CD14-positive monocyte (primary cell): ENCODE measurements at regions not wholly inside any gene's neighbourhood (a gene's known extent, or its start where the extent isn't known, plus 50 kb on each side); places are given as distances from the start of the nearest gene placed in this dataset.

ENCODE experiments used
- DNase-seq, 3 donors: peaks; one replicate each; pipeline ENCODE4 v3.0.0-alpha.2; 2011 to 2022
- H2AFZ ChIP-seq: 2 replicates; pipeline ENCODE4 v1.6.0; 2012; ENCODE audit warnings: mild to moderate bottlenecking, low read depth, low read length, inconsistent platforms; ENCODE audit not compliant: insufficient read depth, poor library complexity, severe bottlenecking
- H3K27ac ChIP-seq, 2 donors: 1 replicate in 1 of 2; 2 replicates in 1 of 2; pipeline ENCODE4 v1.5.1; 2012 to 2013; ENCODE audit warnings: low read length in 2 of 2, control low read depth in 1 of 2, inconsistent platforms in 1 of 2, low read depth in 1 of 2, mild to moderate bottlenecking in 1 of 2
- H3K27me3 ChIP-seq, 2 donors: one replicate each; pipeline versions ENCODE4 v1.6.0 to v1.6.1; 2011 to 2013; ENCODE audit warnings: low read length in 2 of 2; ENCODE audit not compliant: control insufficient read depth in 2 of 2, insufficient read depth in 2 of 2
- H3K36me3 ChIP-seq, 2 donors: replicated peaks in 1 of 2; 1 replicate in 1 of 2; 2 replicates in 1 of 2; pipeline versions ENCODE4 v1.5.1 to v1.6.1; 2012 to 2013; ENCODE audit warnings: low read length in 2 of 2, control low read depth in 1 of 2, inconsistent platforms in 1 of 2, mild to moderate bottlenecking in 1 of 2; ENCODE audit not compliant: insufficient read depth in 2 of 2, control insufficient read depth in 1 of 2
- H3K4me1 ChIP-seq, 2 donors: 1 replicate in 1 of 2; 2 replicates in 1 of 2; pipeline versions ENCODE4 v1.5.1 to v1.6.1; 2012 to 2013; ENCODE audit warnings: low read length in 2 of 2, control low read depth in 1 of 2, inconsistent platforms in 1 of 2, mild to moderate bottlenecking in 1 of 2, moderate library complexity in 1 of 2; ENCODE audit not compliant: insufficient read depth in 2 of 2, control insufficient read depth in 1 of 2
- H3K4me2 ChIP-seq: replicated peaks from 2 replicates; pipeline ENCODE3; 2012; ENCODE audit warnings: low read length, moderate library complexity, mild to moderate bottlenecking; ENCODE audit not compliant: poor library complexity, severe bottlenecking; ENCODE audit errors: extremely low read depth
- H3K4me3 ChIP-seq, 3 experiments: fragments of 200-600 bp in 1 of 3; sonication (generic) in 1 of 3; replicated peaks in 1 of 3; 1 replicate in 2 of 3; 2 replicates in 1 of 3; pipeline ENCODE4 v1.5.1; 2011 to 2013; ENCODE audit warnings: low read length in 3 of 3, mild to moderate bottlenecking in 3 of 3, control low read depth in 2 of 3, low read depth in 2 of 3, inconsistent platforms in 1 of 3, moderate library complexity in 1 of 3
- H3K79me2 ChIP-seq: 2 replicates; pipeline ENCODE4 v1.6.0; 2012; ENCODE audit warnings: mild to moderate bottlenecking, control low read depth, inconsistent platforms, low read length, moderate library complexity; ENCODE audit not compliant: insufficient read depth
- H3K9ac ChIP-seq: 2 replicates; pipeline ENCODE4 v1.6.0; 2017; ENCODE audit warnings: low read length, mild to moderate bottlenecking; ENCODE audit not compliant: insufficient read depth, poor library complexity, severe bottlenecking
- H3K9me3 ChIP-seq, 2 donors: replicated peaks in 1 of 2; 1 replicate in 1 of 2; 2 replicates in 1 of 2; pipeline versions ENCODE4 v1.5.1 to v1.6.1; 2012 to 2013; ENCODE audit warnings: low read length in 2 of 2, control low read depth in 1 of 2; ENCODE audit not compliant: control insufficient read depth in 1 of 2, insufficient read depth in 1 of 2
- H4K20me1 ChIP-seq: 2 replicates; pipeline ENCODE4 v1.6.0; 2012; ENCODE audit warnings: mild to moderate bottlenecking, low read length, control low read depth, moderate library complexity; ENCODE audit not compliant: insufficient read depth
- H3K27ac Mint-ChIP-seq, 7 donors: one replicate each; pipeline ENCODE4 v1.8.0; 2020; ENCODE audit warnings: mild to moderate bottlenecking in 7 of 7, mixed read lengths in 7 of 7, moderate library complexity in 6 of 7, inconsistent platforms in 2 of 7
- H3K27me3 Mint-ChIP-seq, 3 donors: one replicate each; pipeline ENCODE4 v1.8.0; 2021 to 2022; ENCODE audit warnings: low read depth in 3 of 3, mild to moderate bottlenecking in 3 of 3, mixed read lengths in 3 of 3, moderate library complexity in 3 of 3, inconsistent platforms in 1 of 3
- H3K36me3 Mint-ChIP-seq, 2 donors: one replicate each; pipeline ENCODE4 v1.8.0; 2020; ENCODE audit warnings: mixed read lengths in 2 of 2, inconsistent platforms in 1 of 2, mild to moderate bottlenecking in 1 of 2
- H3K4me1 Mint-ChIP-seq: one replicate; pipeline ENCODE4 v1.8.0; 2020; ENCODE audit warnings: mild to moderate bottlenecking, mixed read lengths
- H3K4me3 Mint-ChIP-seq, 2 donors: one replicate each; pipeline ENCODE4 v1.8.0; 2020; ENCODE audit warnings: mild to moderate bottlenecking in 2 of 2, mixed read lengths in 2 of 2, moderate library complexity in 1 of 2
- H3K9me3 Mint-ChIP-seq, 7 donors: one replicate each; pipeline ENCODE4 v1.8.0; 2020 to 2022; ENCODE audit warnings: mixed read lengths in 7 of 7, mild to moderate bottlenecking in 6 of 7, moderate library complexity in 6 of 7, inconsistent platforms in 2 of 7
- WGBS: methylation state at CpG from one replicate; pipeline ENCODE4 v1.1.5; 2013; ENCODE audit warnings: missing lambda C conversion rate; ENCODE audit not compliant: insufficient coverage; 5-methylcytosine and 5-hydroxymethylcytosine counted together
- intact Hi-C, 2 donors: fragments of 100-400 bp; cut with micrococcal nuclease; formaldehyde crosslinking; loops; one replicate each; pipeline versions ENCODE4 v1.15.0 to v1.15.1; 2023
- TF ChIP-seq, protein P1 (sequence below): fragments of 200-600 bp; IDR thresholded peaks from one replicate; pipeline ENCODE4 v1.8.0; 2022; ENCODE audit warnings: antibody characterized with exemption, mild to moderate bottlenecking

DNA sequence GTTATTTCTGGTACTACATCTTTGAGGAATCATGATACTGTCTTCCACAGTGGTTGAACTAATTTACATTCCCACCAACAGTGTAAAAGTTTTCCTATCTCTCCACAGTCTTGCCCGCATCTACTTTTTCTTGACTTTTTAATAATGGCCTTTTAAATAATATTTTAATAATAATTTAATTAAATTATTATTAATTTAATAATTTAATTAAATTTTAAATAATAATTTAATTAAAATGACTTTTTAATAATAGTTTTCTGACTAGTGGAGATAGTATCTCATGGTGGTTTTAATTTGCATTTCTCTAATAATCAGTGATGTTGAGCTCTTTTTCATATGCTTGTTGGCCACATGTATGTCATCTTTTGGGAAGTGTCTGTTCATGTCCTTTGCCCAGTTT is 1395.0 kb upstream of the ADGRL3 start:
- no peaks in the 10 kb centered on the region for H3K4me1 Mint-ChIP-seq
- H3K27ac Mint-ChIP-seq = no peak overlapping the region
- TF ChIP-seq, protein P1, sequence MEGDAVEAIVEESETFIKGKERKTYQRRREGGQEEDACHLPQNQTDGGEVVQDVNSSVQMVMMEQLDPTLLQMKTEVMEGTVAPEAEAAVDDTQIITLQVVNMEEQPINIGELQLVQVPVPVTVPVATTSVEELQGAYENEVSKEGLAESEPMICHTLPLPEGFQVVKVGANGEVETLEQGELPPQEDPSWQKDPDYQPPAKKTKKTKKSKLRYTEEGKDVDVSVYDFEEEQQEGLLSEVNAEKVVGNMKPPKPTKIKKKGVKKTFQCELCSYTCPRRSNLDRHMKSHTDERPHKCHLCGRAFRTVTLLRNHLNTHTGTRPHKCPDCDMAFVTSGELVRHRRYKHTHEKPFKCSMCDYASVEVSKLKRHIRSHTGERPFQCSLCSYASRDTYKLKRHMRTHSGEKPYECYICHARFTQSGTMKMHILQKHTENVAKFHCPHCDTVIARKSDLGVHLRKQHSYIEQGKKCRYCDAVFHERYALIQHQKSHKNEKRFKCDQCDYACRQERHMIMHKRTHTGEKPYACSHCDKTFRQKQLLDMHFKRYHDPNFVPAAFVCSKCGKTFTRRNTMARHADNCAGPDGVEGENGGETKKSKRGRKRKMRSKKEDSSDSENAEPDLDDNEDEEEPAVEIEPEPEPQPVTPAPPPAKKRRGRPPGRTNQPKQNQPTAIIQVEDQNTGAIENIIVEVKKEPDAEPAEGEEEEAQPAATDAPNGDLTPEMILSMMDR = no peak

DNA sequence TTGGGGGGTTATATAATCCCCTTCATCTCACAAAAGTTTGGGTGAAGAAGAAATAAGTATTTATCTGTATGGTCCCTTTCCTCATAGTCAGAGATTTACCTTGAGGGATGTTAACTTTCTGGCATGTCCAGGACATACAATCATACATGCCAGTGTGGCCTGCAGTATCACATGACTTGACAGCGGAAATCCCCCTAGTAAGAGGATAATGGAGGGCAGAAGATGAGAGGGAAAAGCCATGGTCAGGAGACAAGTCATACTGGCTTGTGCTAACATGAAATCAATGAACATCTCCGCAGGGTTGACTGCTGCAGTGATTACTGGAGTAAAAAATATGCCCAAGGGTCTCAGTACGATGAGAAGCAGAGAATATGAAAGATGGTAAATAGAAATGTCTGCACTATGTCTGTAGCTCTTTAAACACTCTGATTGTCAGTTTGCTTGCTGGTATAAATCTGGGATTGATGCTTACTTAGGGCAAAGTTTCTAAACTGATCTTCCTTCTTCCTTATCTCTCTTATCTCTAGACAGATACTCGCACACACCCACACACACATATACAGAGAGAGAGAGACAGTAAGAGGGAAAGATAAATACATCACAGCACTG is 1385.6 kb upstream of the ADGRL3 start:
- no peak overlapping the region for H3K9ac ChIP-seq
- no peaks in the 10 kb centered on the region for H3K79me2 ChIP-seq
- no peaks in the 10 kb centered on the region for H3K36me3 ChIP-seq
- no peak for DNase-seq
- Mint-ChIP-seq H3K9me3 (no peaks in the 10 kb centered on the region), H3K4me3 (no peak overlapping the region), H3K27me3 (no peaks in the 10 kb centered on the region), H3K27ac (no peak overlapping the region), H3K36me3 (no peaks in the 10 kb centered on the region), H3K4me1 (peaks cover 4% of the 10 kb centered on the region)
- no peaks in the 10 kb centered on the region for H3K9me3 ChIP-seq
- TF ChIP-seq, protein P1 = no peak
- H3K4me2 ChIP-seq = no peak overlapping the region
- intact Hi-C loops = no loop called here
- H3K4me1 ChIP-seq = no peaks in the 10 kb centered on the region
- no peaks in the 10 kb centered on the region for H4K20me1 ChIP-seq
- H3K27me3 ChIP-seq = no peaks in the 10 kb centered on the region
- no peak overlapping the region for H2AFZ ChIP-seq
- 100% methylated on average over 1 of the region's 4 CpGs for WGBS
- no peak overlapping the region for H3K27ac ChIP-seq
- no peak overlapping the region for H3K4me3 ChIP-seq

More for the DNA sequence above, 1395.0 kb upstream of the ADGRL3 start:
- Histone ChIP-seq H3K4me3 (no peak overlapping the region), H3K79me2 (no peaks in the 10 kb centered on the region), H2AFZ (no peak overlapping the region), H3K36me3 (no peaks in the 10 kb centered on the region), H3K9me3 (peaks cover 0 to 3% of the 10 kb centered on the region in 2 donors), H3K27me3 (no peaks in the 10 kb centered on the region), H3K4me1 (no peaks in the 10 kb centered on the region), H3K4me2 (no peak overlapping the region), H4K20me1 (no peaks in the 10 kb centered on the region), H3K9ac (no peak overlapping the region), H3K27ac (no peak overlapping the region)
- Mint-ChIP-seq H3K27me3 (no peaks in the 10 kb centered on the region), H3K4me3 (no peak overlapping the region), H3K36me3 (no peaks in the 10 kb centered on the region), H3K9me3 (peaks cover 0 to 13% (median 7%) of the 10 kb centered on the region in 7 donors)
- WGBS = no CpG with 5 or more reads among the region's 1 CpG
- DNase-seq = no peak
- intact Hi-C loops = no loop called here
